Stimulated activated CD4-positive, alpha-beta T cell treated with anti-CD3 and anti-CD28 coated beads, Interleukin-12 subunit alpha, Interleukin-12 subunit beta, amount 100 ng/mL, for 48 hours (primary cell): ENCODE measurements at regions not wholly inside any gene's neighbourhood (a gene's known extent, or its start where the extent isn't known, plus 50 kb on each side); places are given as distances from the start of the nearest gene placed in this dataset.
"Not testable (repeated sequence)": the region's sequence is repeated elsewhere in the genome, so short reads cannot be mapped to it uniquely, and the experiment has no call there.

Source experiments
- DNase-seq, 3 donors: peaks; one replicate each; pipeline ENCODE4 v3.0.0-alpha.2; 2020; ENCODE audit warnings: low read depth in 2 of 3, low spot score in 1 of 3

GRCh38 chr4:128649575-128650205 lies 159.8 kb upstream of the JADE1 start:
- DNase-seq = no peak

- DNase-seq = no peak
These were observed 160.3 kb upstream of the JADE1 start for GRCh38 chr4:128649161-128649560.

- no peak for DNase-seq
These were observed 161.5 kb upstream of the JADE1 start for GRCh38 chr4:128648021-128648420.

GRCh38 chr4:128646893-128647292 lies 162.6 kb upstream of the JADE1 start:
- not testable (repeated sequence) for DNase-seq

GRCh38 chr4:128644693-128645654 lies 164.5 kb upstream of the JADE1 start:
- not testable (repeated sequence) for DNase-seq

GRCh38 chr4:128644107-128644506 lies 165.4 kb upstream of the JADE1 start:
- not testable (repeated sequence) for DNase-seq

GRCh38 chr4:128641566-128641965 lies 167.9 kb upstream of the JADE1 start:
- DNase-seq = not testable (repeated sequence)

GRCh38 chr4:128639541-128640270 lies 169.8 kb upstream of the JADE1 start:
- no peak for DNase-seq

GRCh38 chr4:128636906-128637305 lies 172.6 kb upstream of the JADE1 start:
- no peak for DNase-seq

- DNase-seq = no peak
These were observed 173.4 kb upstream of the JADE1 start for GRCh38 chr4:128635955-128636560.

- DNase-seq = no peak
These were observed 174.2 kb upstream of the JADE1 start for GRCh38 chr4:128635141-128635954.

- no peak for DNase-seq
These were observed 176.4 kb upstream of the JADE1 start for GRCh38 chr4:128633067-128633466.

GRCh38 chr4:128630871-128631270 lies 178.6 kb upstream of the JADE1 start:
- no peak for DNase-seq

GRCh38 chr4:128623508-128624215 lies 185.8 kb upstream of the JADE1 start:
- DNase-seq = no peak

- not testable (repeated sequence) for DNase-seq
These were observed 189.1 kb upstream of the JADE1 start for GRCh38 chr4:128620279-128620965.

- no peak for DNase-seq
These were observed 194.3 kb upstream of the JADE1 start for GRCh38 chr4:128615197-128615596.

- no peak for DNase-seq
These were observed 201.5 kb upstream of the JADE1 start for GRCh38 chr4:128608006-128608405.

- DNase-seq = no peak
These were observed 203.3 kb upstream of the JADE1 start for GRCh38 chr4:128606173-128606572.

- DNase-seq = no peak
These were observed 204.7 kb upstream of the JADE1 start for GRCh38 chr4:128604840-128605239.
